HG02840 (cell line): ENCODE measurements at regions not wholly inside any gene's neighbourhood (a gene's known extent, or its start where the extent isn't known, plus 50 kb on each side); places are given as distances from the start of the nearest gene placed in this dataset.

Source experiments
- ATAC-seq: cut with Tn5 transposase; IDR thresholded peaks from one replicate; pipeline ENCODE4 v1.9.1; 2021; ENCODE audit warnings: mild to moderate bottlenecking, moderate library complexity, moderate number of reproducible peaks; ENCODE audit not compliant: unreplicated experiment, low FRiP score

DNA sequence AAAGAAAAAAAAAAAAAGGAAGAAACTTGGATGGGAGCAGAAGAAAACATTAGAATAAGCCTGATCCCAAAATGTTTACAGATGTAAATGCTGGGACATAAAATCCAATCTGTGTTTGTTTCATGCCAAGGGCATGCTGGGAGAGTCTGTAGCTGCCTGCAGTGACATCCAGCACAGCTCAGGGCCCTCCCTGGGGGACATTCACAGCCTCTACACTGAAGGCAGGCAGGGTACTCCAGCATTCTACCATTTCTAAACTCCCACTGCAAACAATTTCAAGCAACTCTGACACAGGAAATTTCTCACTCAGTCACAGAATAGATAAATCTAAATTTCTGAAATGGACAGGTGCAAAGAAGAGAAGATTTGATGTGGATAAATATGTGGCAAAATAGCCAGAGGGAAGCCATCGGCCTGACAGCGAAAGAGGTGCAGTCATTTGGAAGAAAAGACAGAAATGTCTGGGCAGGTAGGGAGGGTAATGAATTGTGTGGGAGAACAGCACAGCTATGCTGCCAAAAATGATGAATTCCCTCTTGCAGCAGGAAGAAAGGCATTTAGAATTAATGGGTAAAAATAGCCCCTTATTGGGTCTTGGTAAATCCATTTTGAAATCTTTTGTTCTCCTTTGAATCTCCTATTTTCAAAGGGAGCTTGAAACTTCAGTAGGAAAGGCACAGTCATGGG is 199.4 kb downstream of the MED10 start:
- no peak for ATAC-seq

DNA sequence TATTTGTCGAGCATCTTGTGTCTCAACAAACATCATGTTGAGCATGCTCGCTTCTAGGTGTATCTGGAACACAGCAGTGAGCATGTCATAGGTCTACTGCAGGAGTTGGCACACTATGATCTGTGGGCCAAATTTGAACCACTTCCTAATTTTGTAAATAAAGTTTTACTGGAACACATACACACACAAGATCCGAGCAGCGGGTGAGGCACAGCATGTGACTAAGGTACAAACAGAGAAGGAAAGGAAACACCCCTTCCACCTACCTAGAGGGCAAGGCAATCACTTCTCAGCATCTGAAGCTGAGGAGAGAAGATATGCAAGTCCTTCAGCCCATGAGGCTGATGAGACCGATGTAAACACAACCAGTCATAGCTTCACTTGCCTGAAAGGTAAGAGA is 200.4 kb downstream of the MED10 start:
- no peak for ATAC-seq

- ATAC-seq: no peak
These were observed 202.1 kb downstream of the MED10 start for GRCh38 chr5:6176102-6176693.

- ATAC-seq: no peak
These were observed 203.0 kb downstream of the MED10 start for GRCh38 chr5:6175172-6175854.

GRCh38 chr5:6169660-6170059 is 208.7 kb downstream of the MED10 start:
- no peak for ATAC-seq

DNA sequence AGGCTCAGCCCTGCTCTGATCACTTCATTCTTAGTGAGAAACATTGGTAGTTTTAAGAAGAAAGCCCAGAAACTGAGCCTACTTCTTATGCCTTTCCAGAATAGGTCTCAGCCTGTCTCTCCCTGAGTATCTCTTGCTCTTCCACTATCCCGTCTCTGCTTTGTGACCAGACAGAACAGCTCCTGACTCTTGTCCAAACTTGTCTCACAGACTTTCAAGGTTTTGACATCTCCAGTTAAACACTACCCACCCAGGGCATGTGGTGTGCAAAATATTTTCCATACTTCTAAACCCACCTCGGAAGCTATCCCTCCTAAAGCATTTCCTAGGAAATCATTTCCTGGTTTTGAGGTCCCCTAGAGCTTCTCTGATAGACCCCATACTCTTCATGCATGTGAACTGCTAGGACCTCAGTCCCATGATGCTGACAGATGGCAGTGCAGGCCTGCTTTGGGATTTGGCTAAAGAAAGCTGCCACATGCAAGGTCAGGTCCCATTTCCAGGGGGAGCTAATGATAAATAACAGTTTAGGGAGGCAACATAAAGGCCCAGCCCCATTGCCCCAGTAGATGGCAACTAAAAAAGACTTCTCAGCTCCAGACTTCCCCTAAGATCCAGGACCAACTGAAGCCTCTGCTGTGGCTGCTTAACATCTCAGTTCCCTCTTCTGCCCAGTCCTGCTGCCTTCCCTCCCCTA is 211.5 kb downstream of the MED10 start:
- no peak for ATAC-seq

DNA sequence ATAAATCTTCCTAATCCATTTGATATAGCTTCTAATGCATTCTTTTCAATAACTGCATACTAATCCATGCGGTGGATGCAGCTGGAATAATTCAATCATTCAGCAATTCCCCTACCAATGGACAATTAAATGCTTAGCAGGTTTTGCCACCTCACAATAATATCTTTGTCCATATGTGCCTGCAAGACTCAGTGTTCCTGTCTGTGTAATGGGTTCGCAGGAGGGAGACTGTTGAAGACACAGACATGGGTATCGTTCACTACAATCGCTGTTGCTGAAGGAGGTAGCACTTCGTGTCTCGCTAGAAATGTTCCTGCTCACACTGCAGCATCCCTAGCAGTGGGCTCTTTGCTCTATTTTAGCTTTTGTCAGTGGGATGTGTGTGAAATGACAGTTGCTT is 214.4 kb downstream of the MED10 start:
- ATAC-seq: no peak

GRCh38 chr5:6162175-6162574 is 216.2 kb downstream of the MED10 start:
- ATAC-seq: no peak

DNA sequence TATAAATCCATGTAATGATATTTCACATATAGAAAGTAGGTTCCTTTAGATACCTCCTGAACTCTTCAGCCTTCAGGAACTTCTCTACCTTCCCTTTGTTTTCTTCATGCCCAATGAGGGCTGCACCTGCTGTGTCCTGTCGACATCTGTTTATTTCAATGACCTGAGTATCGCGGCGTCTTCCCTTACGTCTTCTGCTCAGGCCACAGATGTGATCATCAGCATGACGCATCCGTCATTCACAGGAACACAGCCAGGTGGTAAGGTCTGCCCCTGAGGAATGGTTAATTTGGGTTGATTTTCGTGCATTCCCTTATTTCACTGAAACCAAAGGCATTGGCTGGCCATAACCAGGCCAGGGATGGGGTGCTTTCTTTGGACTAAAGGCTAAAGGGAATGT is 217.1 kb downstream of the MED10 start:
- no peak for ATAC-seq

GRCh38 chr5:6159832-6160430 is 218.4 kb downstream of the MED10 start:
- ATAC-seq: no peak

DNA sequence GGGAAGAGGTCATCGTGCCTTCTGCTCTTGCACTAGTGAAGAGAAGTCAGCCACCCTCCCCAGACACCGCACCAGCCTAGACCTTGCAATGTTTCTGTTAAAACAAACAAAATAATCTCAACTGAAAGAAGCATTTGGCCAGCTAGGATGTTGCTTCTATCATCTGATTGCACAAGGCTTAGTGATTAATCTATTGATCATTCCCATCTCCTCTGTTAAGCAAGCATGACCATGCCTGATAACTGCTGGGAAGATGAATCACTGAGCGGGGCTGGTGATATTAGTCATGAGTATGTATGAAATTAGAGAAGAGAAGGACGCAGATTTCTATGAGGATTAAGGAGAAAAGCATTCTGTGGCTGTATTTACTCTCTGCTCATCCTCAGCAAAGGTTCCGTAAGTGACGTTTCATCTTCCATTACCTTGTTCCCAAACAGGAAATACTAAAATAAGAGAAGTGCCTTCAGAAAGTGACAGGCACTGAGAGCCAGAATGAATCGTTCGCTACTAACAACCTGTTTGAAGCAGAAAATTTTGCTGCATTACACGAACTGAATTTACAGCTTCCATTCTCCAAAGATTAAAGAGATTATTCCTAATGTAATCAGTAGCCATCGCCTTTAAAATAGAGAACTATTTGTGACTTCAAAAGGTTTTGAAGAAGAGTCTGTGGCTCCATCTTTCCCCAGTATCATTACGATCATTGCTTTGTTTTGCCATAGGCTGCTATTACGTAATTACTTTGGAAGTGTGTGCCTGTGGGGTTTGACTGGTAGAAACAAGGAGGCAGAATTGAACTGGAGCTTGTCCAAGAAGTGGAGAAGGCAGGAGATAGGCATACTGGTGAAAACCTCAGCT is 219.1 kb downstream of the MED10 start:
- ATAC-seq: no peak

DNA sequence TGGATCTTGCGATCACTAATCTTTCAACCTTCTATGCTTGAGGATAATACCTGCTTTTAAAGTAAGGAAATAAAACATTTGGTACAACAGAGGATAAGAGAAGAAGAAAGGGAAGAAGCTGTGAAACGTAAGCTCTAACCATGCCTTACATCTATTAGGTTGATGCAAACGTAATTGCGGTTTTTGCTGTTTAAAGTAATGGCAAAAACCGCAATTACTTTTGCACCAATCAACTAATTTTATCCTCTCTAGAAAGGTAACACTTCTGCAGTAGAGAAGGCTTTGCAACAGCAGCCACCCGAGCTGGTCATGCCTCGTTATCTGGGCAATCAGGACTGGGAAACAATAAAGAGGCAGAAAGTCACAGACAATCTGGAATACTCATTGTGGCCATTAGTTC is 224.1 kb downstream of the MED10 start:
- no peak for ATAC-seq

GRCh38 chr5:6146271-6146670 is 232.1 kb downstream of the MED10 start:
- no peak for ATAC-seq

DNA sequence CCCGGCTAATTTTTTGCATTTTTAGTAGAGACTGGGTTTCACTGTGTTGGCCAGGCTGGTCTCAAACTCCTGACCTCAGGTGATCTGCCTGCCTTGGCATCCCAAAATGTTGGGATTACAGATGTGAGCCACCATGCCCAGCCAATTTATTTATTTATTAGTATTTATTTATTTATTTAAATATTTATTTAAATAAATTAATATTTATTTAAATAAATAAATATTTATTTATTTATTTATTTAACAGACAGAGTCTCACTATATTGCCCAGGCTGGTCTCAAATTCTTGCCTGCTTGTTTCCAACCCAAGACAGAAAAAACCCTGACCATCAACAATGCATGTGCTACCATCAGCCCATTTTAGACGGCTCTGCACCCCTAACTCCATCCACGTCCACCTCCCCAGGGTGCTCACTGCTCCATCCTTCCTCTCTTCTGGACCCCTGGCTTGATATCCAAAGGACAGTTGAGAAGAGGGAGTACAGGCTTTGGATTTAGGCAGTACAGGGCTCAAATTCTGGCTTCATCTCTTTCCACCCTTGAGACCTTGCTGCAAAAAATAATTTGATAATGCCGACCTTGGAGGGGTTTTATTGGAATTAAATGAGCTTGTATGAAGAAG is 232.6 kb downstream of the MED10 start:
- no peak for ATAC-seq

GRCh38 chr5:6143523-6143922 is 234.8 kb downstream of the MED10 start:
- no peak for ATAC-seq

DNA sequence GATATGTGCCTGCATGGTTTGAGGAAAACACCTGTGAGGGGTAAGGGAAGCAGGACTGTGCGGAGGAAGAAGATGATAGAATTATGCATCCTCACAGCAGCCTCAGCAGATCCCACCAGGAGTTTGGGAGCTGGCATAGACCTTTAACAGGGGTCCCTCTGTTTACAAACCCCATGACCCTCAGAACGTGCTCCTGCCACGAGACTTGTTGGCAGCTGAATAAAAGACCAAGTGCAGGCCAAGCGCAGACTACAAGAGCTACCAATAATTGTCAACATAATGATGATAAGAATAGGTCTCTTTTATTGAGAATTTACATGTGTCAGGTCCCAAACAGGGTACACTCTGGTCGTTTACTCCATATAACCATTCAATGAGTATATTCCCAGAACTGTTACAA is 236.0 kb downstream of the MED10 start:
- ATAC-seq: no peak

DNA sequence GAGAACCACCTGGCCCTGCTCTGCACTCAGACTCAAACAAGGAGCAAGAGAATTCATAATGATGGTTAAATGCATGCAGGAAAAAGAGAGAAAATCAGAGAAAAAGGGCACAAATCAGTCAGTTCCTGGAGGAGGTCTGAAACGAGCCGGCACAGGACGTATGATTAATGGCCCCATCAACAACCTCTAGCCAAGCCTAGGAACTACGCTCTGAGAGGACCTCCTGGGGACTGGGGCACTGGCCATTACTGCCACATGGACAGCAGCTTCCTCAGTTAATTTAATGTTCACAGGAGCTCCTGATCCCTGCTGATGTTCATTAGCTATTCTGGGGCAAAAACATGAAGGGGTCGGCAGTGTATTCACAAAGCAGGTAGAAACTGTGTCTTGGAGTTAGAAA is 238.1 kb downstream of the MED10 start:
- no peak for ATAC-seq

- no peak for ATAC-seq
These were observed 242.4 kb downstream of the MED10 start for GRCh38 chr5:6135977-6136376.

DNA sequence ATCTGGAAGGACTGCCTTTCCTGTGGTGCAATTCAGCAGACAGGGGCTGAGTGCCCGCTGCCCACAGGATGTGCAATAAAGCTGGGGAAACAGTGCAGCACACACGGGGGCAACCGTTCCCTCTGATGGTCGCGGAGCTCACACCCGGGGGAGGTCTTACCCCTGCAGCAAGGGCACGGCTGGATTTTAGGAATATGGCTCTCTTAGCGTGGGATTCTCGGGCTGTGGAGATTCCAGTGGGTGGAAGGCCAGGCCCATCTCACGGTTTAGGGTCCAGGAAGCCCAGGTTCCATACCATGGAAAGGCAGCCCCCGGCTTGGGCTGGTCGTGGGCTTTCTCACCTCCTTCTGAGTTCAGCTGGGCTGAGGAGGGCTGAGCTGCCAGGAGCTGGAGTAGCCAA is 244.1 kb downstream of the MED10 start:
- ATAC-seq: no peak

- ATAC-seq: no peak
These were observed 252.6 kb downstream of the MED10 start for GRCh38 chr5:6125781-6126180.
